Endothelial cell of umbilical vein (primary cell): ENCODE measurements at regions not wholly inside any gene's neighbourhood (a gene's known extent, or its start where the extent isn't known, plus 50 kb on each side); places are given as distances from the start of the nearest gene placed in this dataset.

Source experiments
- BruUV-seq: library from RNA; stranded (reverse); fragments of 400-500 nt; replicated peaks from 2 replicates; lab custom pipeline; 2021; lab: Mats Ljungman, UMichigan
- CTCF ChIA-PET: fragments of 300-600, 350-600 bp; sonication (Branson Sonifier 250); formaldehyde crosslinking; loops from one replicate; lab custom pipeline; 2021; ENCODE audit warnings: antibody characterized with exemption, inconsistent platforms; lab: Charles Lee
- POLR2A ChIA-PET: fragments of 300-600, 350-600 bp; sonication (Branson Sonifier 250); formaldehyde crosslinking; loops from one replicate; lab custom pipeline; 2021; ENCODE audit warnings: antibody characterized with exemption, inconsistent platforms; lab: Charles Lee
- DNase-seq: peaks from one replicate; pipeline ENCODE4 v3.0.0-alpha.2; 2011; ENCODE audit warnings: low read depth, low spot score
- FAIRE-seq: peaks from 2 replicates; lab custom pipeline; 2011; peaks lifted over from hg19 to GRCh38; lab: Jason Lieb, UNC
- H2AFZ ChIP-seq: 2 replicates; pipeline ENCODE4 v1.6.0; 2012; ENCODE audit warnings: low read depth, low read length, control low read depth, inconsistent platforms
- H3K27ac ChIP-seq: 2 replicates; pipeline ENCODE4 v1.5.1; 2011; ENCODE audit warnings: low read depth, mild to moderate bottlenecking, control low read depth, low read length, moderate library complexity; ENCODE audit not compliant: insufficient read depth
- H3K27me3 ChIP-seq, 2 experiments: 2 replicates each; pipeline versions ENCODE4 v1.6.0 to v1.6.1; 2011; ENCODE audit warnings: low read length in 2 of 2, mixed read lengths in 1 of 2; ENCODE audit not compliant: control insufficient read depth in 2 of 2, insufficient read depth in 2 of 2
- H3K36me3 ChIP-seq, 2 experiments: 2 replicates in 1 of 2; 3 replicates in 1 of 2; pipeline ENCODE4 v1.5.1; 2011; ENCODE audit warnings: low read length in 2 of 2, mild to moderate bottlenecking in 1 of 2, moderate library complexity in 1 of 2; ENCODE audit not compliant: control insufficient read depth in 2 of 2, insufficient read depth in 2 of 2; ENCODE audit errors: extremely low read depth in 1 of 2
- H3K4me1 ChIP-seq: 3 replicates; pipeline ENCODE4 v1.5.1; 2011; ENCODE audit warnings: mild to moderate bottlenecking, low read length; ENCODE audit not compliant: control insufficient read depth, insufficient read depth; ENCODE audit errors: extremely low read depth
- H3K4me2 ChIP-seq: 2 replicates; pipeline ENCODE4 v1.6.1; 2011; ENCODE audit warnings: low read length, control low read depth, mixed read lengths; ENCODE audit not compliant: insufficient read depth
- H3K4me3 ChIP-seq, 3 experiments: fragments of 200-600 bp in 1 of 3; sonication (generic), shearing (Covaris generic) in 1 of 3; replicated peaks in 1 of 3; 2 replicates each; pipeline ENCODE4 v1.5.1; 2011 to 2016; ENCODE audit warnings: control low read depth in 3 of 3, low read length in 3 of 3, mild to moderate bottlenecking in 2 of 3, inconsistent platforms in 1 of 3, low read depth in 1 of 3, moderate library complexity in 1 of 3; ENCODE audit not compliant: insufficient read depth in 1 of 3
- H3K79me2 ChIP-seq: 2 replicates; pipeline ENCODE4 v1.6.0; 2012; ENCODE audit warnings: low read length, inconsistent platforms; ENCODE audit not compliant: control insufficient read depth, insufficient read depth
- H3K9ac ChIP-seq: replicated peaks from 2 replicates; pipeline ENCODE3; 2011; ENCODE audit warnings: low read length, control low read depth; ENCODE audit not compliant: insufficient read depth; ENCODE audit errors: extremely low read depth
- H3K9me1 ChIP-seq: replicated peaks from 3 replicates; pipeline ENCODE4 v1.6.0; 2011; ENCODE audit warnings: mild to moderate bottlenecking, low read length; ENCODE audit not compliant: control insufficient read depth, insufficient read depth; ENCODE audit errors: extremely low read depth
- H3K9me3 ChIP-seq: replicated peaks from 2 replicates; pipeline ENCODE4 v1.5.1; 2012; ENCODE audit warnings: low read length, inconsistent platforms; ENCODE audit not compliant: control insufficient read depth, insufficient read depth
- H4K20me1 ChIP-seq: replicated peaks from 2 replicates; pipeline ENCODE3; 2011; ENCODE audit warnings: mild to moderate bottlenecking, low read length; ENCODE audit not compliant: control insufficient read depth, insufficient read depth; ENCODE audit errors: extremely low read depth
- CTCF ChIP-seq, 2 donors: IDR thresholded peaks; 1 replicate in 1 of 2; 2 replicates in 1 of 2; pipeline ENCODE4 v1.5.1; 2011; ENCODE audit warnings: low read length in 2 of 2, mild to moderate bottlenecking in 2 of 2, moderate library complexity in 2 of 2, control low read depth in 1 of 2, inconsistent platforms in 1 of 2, low read depth in 1 of 2; ENCODE audit not compliant: insufficient read depth in 1 of 2; ENCODE audit errors: extremely low read depth in 1 of 2
- EZH2 ChIP-seq: IDR thresholded peaks from 2 replicates; pipeline ENCODE4 v1.6.1; 2012; ENCODE audit warnings: borderline replicate concordance, low read depth, mild to moderate bottlenecking, moderate library complexity, low read length, inconsistent platforms; ENCODE audit not compliant: severe bottlenecking
- FOS ChIP-seq: IDR thresholded peaks from 2 replicates; pipeline ENCODE4 v1.6.1; 2011; ENCODE audit warnings: mild to moderate bottlenecking, low read length, moderate library complexity, borderline replicate concordance; ENCODE audit not compliant: insufficient read depth
- GATA2 ChIP-seq: IDR thresholded peaks from 2 replicates; pipeline ENCODE4 v1.7.0; 2011; ENCODE audit warnings: low read depth, mild to moderate bottlenecking, moderate library complexity, mixed read lengths, low read length; ENCODE audit not compliant: insufficient read length, insufficient read depth
- JUN ChIP-seq: IDR thresholded peaks from 2 replicates; pipeline ENCODE4 v1.6.1; 2011; ENCODE audit warnings: borderline replicate concordance, low read depth; ENCODE audit not compliant: insufficient read length, insufficient read depth
- MAX ChIP-seq: IDR thresholded peaks from 2 replicates; pipeline ENCODE4 v1.6.1; 2011; ENCODE audit not compliant: insufficient read depth, insufficient read length
- MYC ChIP-seq: IDR thresholded peaks from one replicate; pipeline ENCODE4 v1.6.1; 2011; ENCODE audit warnings: mild to moderate bottlenecking, low read depth, low read length
- POLR2A ChIP-seq: IDR thresholded peaks from 2 replicates; pipeline ENCODE4 v1.6.1; 2012; ENCODE audit warnings: low read depth, mild to moderate bottlenecking, control low read depth, low read length
- POLR2AphosphoS5 ChIP-seq: IDR thresholded peaks from 2 replicates; pipeline ENCODE4 v1.6.1; 2012; ENCODE audit warnings: low read depth, mild to moderate bottlenecking, control low read depth, low read length, moderate library complexity; ENCODE audit not compliant: insufficient read depth
- dilution Hi-C: fragments of 300-500 bp; cut with MboI; formaldehyde crosslinking; loops from one replicate; pipeline ENCODE4 v1.15.0; 2019; ENCODE audit warnings: low sequenced_read_pairs; ENCODE audit not compliant: extremely low pct_ligation_motif_present
- intact Hi-C: fragments of 100-400 bp; cut with micrococcal nuclease; formaldehyde crosslinking; loops from one replicate; pipeline ENCODE4 v1.10.0; 2022

- TF ChIP-seq GATA2 (no peak), POLR2A (no peak), MAX (no peak), MYC (no peak), FOS (no peak), EZH2 (no peak), CTCF (IDR thresholded peaks at IDR 0.05; ENCODE audit: extremely low read depth in 1 of 2, insufficient read depth in 1 of 2, low read depth in 1 of 2, low read length in 2 of 2) (no peak), POLR2AphosphoS5 (no peak), JUN (no peak)
- H3K4me1 ChIP-seq = no peaks in the 10 kb centered on the region
- intact Hi-C loops = no loop called here
- DNase-seq (no peak), FAIRE-seq (no peak)
- no peak overlapping the region for H2AFZ ChIP-seq
- no peaks in the 10 kb centered on the region for H4K20me1 ChIP-seq
- no peaks in the 10 kb centered on the region for H3K9me1 ChIP-seq
- no peaks in the 10 kb centered on the region for H3K27me3 ChIP-seq
- H3K36me3 ChIP-seq = no peaks in the 10 kb centered on the region
- H3K79me2 ChIP-seq = no peaks in the 10 kb centered on the region
- BruUV-seq = no TSS peak
- ChIA-PET POLR2A (no interaction called here), CTCF (no interaction called here)
- H3K4me3 ChIP-seq = no peak overlapping the region
- no peak overlapping the region for H3K4me2 ChIP-seq
- dilution Hi-C loops = no loop called here
- H3K9ac ChIP-seq = no peak overlapping the region
- no peak overlapping the region for H3K27ac ChIP-seq
- H3K9me3 ChIP-seq = peaks cover 10% of the 10 kb centered on the region
These were observed 1289.0 kb upstream of the AUTS2 start for GRCh38 chr7:68309271-68309670.
